ENCODE measurements at regions not wholly inside any gene's neighbourhood (a gene's known extent, or its start where the extent isn't known, plus 50 kb on each side); places are given as distances from the start of the nearest gene placed in this dataset.

- no peak for TF ChIP-seq MXI1 (IDR thresholded peaks at IDR 0.05; ENCODE audit: borderline replicate concordance, low read depth, low read length)
- TF ChIP-seq FOS (IDR thresholded peaks at IDR 0.05; ENCODE audit: low read depth, low read length): no peak
- TF ChIP-seq MAFK (IDR thresholded peaks at IDR 0.05; ENCODE audit: low read depth, low read length): peak; percentile 77
- Histone ChIP-seq H3K56ac (ENCODE audit: extremely low read depth, insufficient read depth, low read length) (no peak overlapping the region), H3K27me3 (ENCODE audit: control insufficient read depth, insufficient read depth, low read length) (no peaks in the 10 kb centered on the region), H4K5ac (ENCODE audit: low read depth, low read length) (no peak overlapping the region), H2AK5ac (ENCODE audit: low read depth, low read length) (no peak overlapping the region), H2BK20ac (ENCODE audit: low read depth, low read length) (no peak overlapping the region), H3K9me3 (ENCODE audit: control insufficient read depth, insufficient read depth, low read length) (peaks cover 4% of the 10 kb centered on the region), H2BK120ac (ENCODE audit: low read depth, low read length) (no peak overlapping the region), H3K4me1 (ENCODE audit: control insufficient read depth, insufficient read depth, low read length) (no peaks in the 10 kb centered on the region), H4K8ac (ENCODE audit: low read depth in 2 of 2, low read length in 2 of 2) (no peak overlapping the region), H3K4me2 (ENCODE audit: low read depth, low read length) (no peak overlapping the region), H3K23ac (ENCODE audit: low read depth, low read length) (no peak overlapping the region), H3K4me3 (ENCODE audit: insufficient read depth, low read depth, low read length) (no peak overlapping the region), H3K79me1 (ENCODE audit: low read depth in 1 of 2, low read length in 2 of 2) (no peaks in the 10 kb centered on the region), H2AK9ac (replicated peaks; ENCODE audit: low read depth, low read length, poor library complexity) (no peak overlapping the region), H3K9me1 (ENCODE audit: insufficient read depth, low read length) (no peaks in the 10 kb centered on the region), H3K27ac (ENCODE audit: insufficient read depth, low read length) (no peak overlapping the region), H4K20me1 (ENCODE audit: insufficient read depth, low read length) (no peaks in the 10 kb centered on the region), H3K36me3 (ENCODE audit: control insufficient read depth, insufficient read depth, low read length) (no peaks in the 10 kb centered on the region), H4K91ac (ENCODE audit: insufficient read depth, low read depth, low read length) (no peak overlapping the region), H3K4ac (ENCODE audit: low read depth, low read length) (no peak overlapping the region), H2BK15ac (ENCODE audit: low read depth, low read length) (no peak overlapping the region), H2BK5ac (ENCODE audit: low read depth, low read length, poor library complexity, severe bottlenecking) (no peak overlapping the region), H3K9ac (ENCODE audit: low read depth, low read length) (no peak overlapping the region), H3K18ac (ENCODE audit: low read depth, low read length) (no peak overlapping the region), H3K14ac (replicated peaks; ENCODE audit: low read depth, low read length) (no peak overlapping the region), H2AFZ (replicated peaks; ENCODE audit: low read length, poor library complexity) (no peak overlapping the region)
- ChIA-PET CTCF (no interaction called here), POLR2A (ENCODE audit: unreplicated experiment) (no interaction called here)
- DNase-seq: no peak
- BruUV-seq (replicated peaks): no TSS peak
- no CpG with 5 or more reads among the region's 2 CpGs for WGBS, 2 experiments (ENCODE audit: extremely low coverage in 2 of 2, insufficient read length in 1 of 2)
- in situ Hi-C loops (cut with MboI; ENCODE audit: low sequenced_read_pairs) (no loop called here), intact Hi-C loops (cut with micrococcal nuclease) (no loop called here), dilution Hi-C loops (cut with HindIII; ENCODE audit: low sequenced_read_pairs, unreplicated experiment) (no loop called here)
- no peak for ATAC-seq (ENCODE audit: low read depth)
Measured at GRCh38 chr21:30028537-30028936, 88.7 kb upstream of the GRIK1 start.
